Fibroblast of the aortic adventitia (primary cell): ENCODE measurements at regions not wholly inside any gene's neighbourhood (a gene's known extent, or its start where the extent isn't known, plus 50 kb on each side); places are given as distances from the start of the nearest gene placed in this dataset.

Experiments used
- DNase-seq: peaks from one replicate; pipeline ENCODE4 v3.0.0-alpha.2; 2010; ENCODE audit warnings: low read depth
- H3K4me3 ChIP-seq: 2 replicates; pipeline ENCODE4 v1.5.1; 2011; ENCODE audit warnings: low read depth, mild to moderate bottlenecking, control low read depth, low read length, moderate library complexity
- CTCF ChIP-seq: IDR thresholded peaks from 2 replicates; pipeline ENCODE4 v1.5.1; 2011; ENCODE audit warnings: mild to moderate bottlenecking, low read length, control low read depth, inconsistent platforms; ENCODE audit not compliant: insufficient read depth

GRCh38 chr18:46397174-46397573 is 259.8 kb downstream of the LOXHD1 start:
- no peak for DNase-seq
- no peak for TF ChIP-seq CTCF
- no peak overlapping the region for H3K4me3 ChIP-seq

GRCh38 chr18:46398005-46398404 is 259.0 kb downstream of the LOXHD1 start:
- DNase-seq: no peak
- no peak overlapping the region for H3K4me3 ChIP-seq
- no peak for TF ChIP-seq CTCF

GRCh38 chr18:46398625-46399024 is 258.4 kb downstream of the LOXHD1 start:
- H3K4me3 ChIP-seq: no peak overlapping the region
- no peak for DNase-seq
- TF ChIP-seq CTCF: no peak

GRCh38 chr18:46399303-46399702 is 257.7 kb downstream of the LOXHD1 start:
- H3K4me3 ChIP-seq: no peak overlapping the region
- no peak for TF ChIP-seq CTCF
- no peak for DNase-seq

GRCh38 chr18:46400449-46400848 is 256.6 kb downstream of the LOXHD1 start:
- TF ChIP-seq CTCF: no peak
- no peak overlapping the region for H3K4me3 ChIP-seq
- no peak for DNase-seq

GRCh38 chr18:46401486-46402070 is 255.4 kb downstream of the LOXHD1 start:
- no peak for DNase-seq
- no peak for TF ChIP-seq CTCF
- H3K4me3 ChIP-seq: no peak overlapping the region

- no peak for DNase-seq
- no peak for TF ChIP-seq CTCF
- no peak overlapping the region for H3K4me3 ChIP-seq
These were observed 254.6 kb downstream of the LOXHD1 start for GRCh38 chr18:46402396-46402795.
